Body of pancreas (tissue), 4 donors: ENCODE measurements at regions not wholly inside any gene's neighbourhood (a gene's known extent, or its start where the extent isn't known, plus 50 kb on each side); places are given as distances from the start of the nearest gene placed in this dataset.

ENCODE experiments used
- CTCF ChIP-seq, 7 experiments: fragments of 450-650 bp in 4 of 7; fragments of 200-600 bp in 3 of 7; sonication (generic) in 3 of 7; IDR thresholded peaks; one replicate each; pipeline ENCODE4 v1.5.1; 2016 to 2019; ENCODE audit warnings: antibody characterized with exemption in 7 of 7
- POLR2A ChIP-seq, 3 donors: fragments of 450-650 bp; IDR thresholded peaks; one replicate each; pipeline ENCODE4 v1.6.1; 2016; ENCODE audit warnings: antibody characterized with exemption in 3 of 3, mild to moderate bottlenecking in 2 of 3

- no peak for TF ChIP-seq CTCF (IDR thresholded peaks at IDR 0.05)
- no peak for TF ChIP-seq POLR2A (IDR thresholded peaks at IDR 0.05)
Measured at GRCh38 chr2:154546341-154546740, 152.2 kb upstream of the KCNJ3 start.
